GM13976 (cell line): ENCODE measurements at regions not wholly inside any gene's neighbourhood (a gene's known extent, or its start where the extent isn't known, plus 50 kb on each side); places are given as distances from the start of the nearest gene placed in this dataset.

Source experiments
- DNase-seq: peaks from one replicate; pipeline ENCODE4 v3.0.0; 2012; ENCODE audit warnings: low spot score
- CTCF ChIP-seq: IDR thresholded peaks from 2 replicates; pipeline ENCODE4 v1.5.1; 2012; ENCODE audit warnings: borderline replicate concordance, mild to moderate bottlenecking; ENCODE audit not compliant: insufficient read depth; ENCODE audit errors: extremely low read depth, missing control alignments, control extremely low read depth
- in situ Hi-C: fragments of 300-500 bp; cut with MboI; formaldehyde crosslinking; loops from one replicate; pipeline ENCODE4 v1.12.0; 2022; ENCODE audit warnings: low sequenced_read_pairs, mixed read lengths, inconsistent platforms; ENCODE audit not compliant: unreplicated experiment

- TF ChIP-seq CTCF: no peak
- in situ Hi-C loops: no loop called here
- DNase-seq: no peak
Observed at GRCh38 chr7:81629702-81630101, 140.1 kb downstream of the HGF start.

DNA sequence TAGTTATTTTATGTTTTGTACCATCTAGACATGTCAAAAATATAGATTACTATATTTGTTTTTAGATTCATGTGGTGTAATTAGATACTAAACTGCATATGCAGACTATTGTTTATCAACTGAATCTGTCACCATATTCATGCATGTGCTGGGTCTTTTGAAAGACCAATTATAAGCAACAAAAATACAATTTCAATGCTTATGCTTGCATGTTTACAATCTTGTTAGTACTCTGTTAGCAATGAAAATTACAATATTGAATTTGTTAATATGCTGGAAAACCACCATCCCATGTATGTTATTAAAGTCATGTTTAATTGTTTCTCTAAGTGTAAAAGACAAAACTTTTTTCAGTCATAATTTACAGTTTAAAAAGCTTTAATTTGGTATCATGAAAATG, 140.9 kb downstream of the HGF start:
- DNase-seq: no peak
- in situ Hi-C loops: no loop called here
- TF ChIP-seq CTCF: no peak

- in situ Hi-C loops: no loop called here
- DNase-seq: no peak
- TF ChIP-seq CTCF: no peak
Observed at GRCh38 chr7:81627536-81628287, 142.1 kb downstream of the HGF start.

GRCh38 chr7:81626008-81626407, 143.8 kb downstream of the HGF start:
- no peak for DNase-seq
- TF ChIP-seq CTCF: no peak
- in situ Hi-C loops: no loop called here

DNA sequence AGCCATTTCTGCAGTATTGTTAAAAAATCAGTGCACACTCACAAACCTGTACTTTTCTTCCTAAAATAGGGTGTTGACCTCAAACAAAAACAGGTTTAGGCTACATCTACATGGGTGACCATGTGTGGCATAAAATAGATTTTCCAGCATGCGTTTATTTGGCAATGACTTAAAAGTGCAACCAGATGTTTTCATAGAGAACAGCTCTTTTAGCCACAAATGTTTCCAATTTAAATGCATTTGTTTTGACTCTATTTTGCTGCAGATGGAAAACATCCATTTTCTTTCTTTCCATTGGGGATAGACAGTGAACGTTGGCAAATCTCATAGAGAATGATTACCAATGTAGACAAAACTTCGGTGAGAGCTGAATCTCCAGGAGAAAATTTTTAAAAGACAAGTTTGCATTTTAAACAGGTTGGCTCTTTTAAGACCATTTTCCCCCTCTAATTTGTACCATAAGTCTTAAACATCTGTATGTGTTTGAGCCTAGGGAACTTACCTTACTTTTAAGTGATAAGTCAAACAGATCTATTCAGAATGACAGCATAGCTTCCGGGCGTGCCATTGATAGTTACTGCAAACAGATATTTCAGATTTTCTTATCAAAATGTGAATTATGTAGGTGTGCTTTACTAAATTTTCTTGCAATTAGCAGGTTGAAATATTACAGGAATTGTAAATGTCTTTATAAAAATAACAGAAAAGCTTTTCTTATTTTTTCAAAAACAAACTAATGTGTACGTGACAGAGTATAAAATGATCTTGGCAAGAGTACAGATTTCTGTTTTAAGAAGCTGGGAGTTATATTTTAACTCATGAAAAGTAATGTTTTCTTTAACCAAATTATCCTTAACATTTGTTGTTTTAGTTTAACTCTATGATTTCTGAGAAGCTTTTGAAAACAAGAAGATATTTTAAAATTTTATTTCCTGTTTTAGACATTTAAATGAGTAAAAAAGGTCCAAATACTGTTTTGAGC, 144.9 kb downstream of the HGF start:
- no peak for TF ChIP-seq CTCF
- in situ Hi-C loops: no loop called here
- DNase-seq: no peak

DNA sequence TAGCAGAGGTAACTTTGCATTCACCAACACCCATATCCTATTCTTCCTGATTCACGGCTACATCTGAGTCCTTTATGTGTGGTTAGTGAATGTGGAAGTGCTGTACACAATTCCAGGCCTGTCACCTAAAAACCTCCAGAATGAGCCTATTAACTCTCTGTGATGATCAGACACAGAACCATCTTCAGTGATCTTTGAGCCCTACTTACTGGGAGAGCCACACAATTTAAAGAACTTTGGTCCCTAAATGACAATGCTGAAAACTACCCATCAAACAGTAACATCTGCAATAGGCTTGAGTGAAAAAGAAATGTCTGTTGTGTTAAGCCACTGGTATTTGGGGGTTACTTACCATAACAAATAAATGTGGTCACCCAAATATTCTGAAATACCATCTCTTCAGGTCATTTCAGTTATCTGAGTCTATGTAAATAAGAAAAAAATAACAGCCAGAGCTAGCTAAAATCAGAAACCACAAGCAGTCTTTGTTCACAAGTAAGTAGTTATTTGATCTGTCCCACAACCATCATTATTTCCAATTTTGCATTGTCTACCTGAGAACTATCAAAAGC, 145.7 kb downstream of the HGF start:
- DNase-seq: no peak
- TF ChIP-seq CTCF: no peak
- in situ Hi-C loops: no loop called here
